Bone marrow (tissue), 2 donors: ENCODE measurements at regions not wholly inside any gene's neighbourhood (a gene's known extent, or its start where the extent isn't known, plus 50 kb on each side); places are given as distances from the start of the nearest gene placed in this dataset.

ENCODE experiments used
- DNase-seq, 2 donors: peaks; one replicate each; lab custom pipeline; 2025; lab: John Stamatoyannopoulos, UW

DNA sequence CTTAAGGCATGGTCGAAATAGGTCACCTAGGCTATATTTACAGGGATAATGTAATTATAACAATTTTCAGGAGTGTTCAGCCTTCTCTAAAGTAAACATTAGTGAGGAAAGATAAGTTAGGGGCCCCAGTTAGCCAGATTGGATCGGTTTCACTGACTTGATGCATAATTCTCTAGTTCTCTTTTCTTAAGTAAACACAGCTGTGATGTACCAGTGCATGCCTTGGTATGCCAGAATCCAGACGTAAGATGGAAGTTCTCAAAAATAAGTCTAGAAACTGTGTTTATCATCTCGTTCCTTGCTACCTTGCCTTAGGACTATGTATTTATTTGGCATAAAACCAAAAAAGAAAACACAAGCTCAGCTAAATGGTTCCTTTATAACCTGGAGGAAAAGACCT is 442.2 kb upstream of the CLINT1 start:
- DNase-seq, result no peak

DNA sequence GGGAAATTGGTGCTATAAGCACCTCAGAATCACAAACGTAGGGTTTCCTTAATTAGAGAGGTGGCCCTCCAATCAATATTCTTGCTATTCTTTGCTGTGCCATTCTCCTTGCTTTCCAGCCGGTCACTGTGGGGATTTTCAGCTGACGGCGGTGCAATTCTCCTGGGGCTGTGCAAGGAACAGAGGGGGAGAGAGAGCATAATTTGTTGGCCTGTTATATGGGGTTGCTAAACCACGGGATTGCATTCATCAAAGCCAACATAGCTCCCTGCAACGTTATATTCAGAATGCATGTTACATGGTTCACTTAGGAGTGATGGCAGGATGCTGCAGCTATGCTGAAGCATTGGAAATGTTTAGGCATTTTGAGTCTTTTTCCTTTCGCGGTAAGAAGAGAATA is 441.3 kb upstream of the CLINT1 start:
- DNase-seq, result no peak

DNA sequence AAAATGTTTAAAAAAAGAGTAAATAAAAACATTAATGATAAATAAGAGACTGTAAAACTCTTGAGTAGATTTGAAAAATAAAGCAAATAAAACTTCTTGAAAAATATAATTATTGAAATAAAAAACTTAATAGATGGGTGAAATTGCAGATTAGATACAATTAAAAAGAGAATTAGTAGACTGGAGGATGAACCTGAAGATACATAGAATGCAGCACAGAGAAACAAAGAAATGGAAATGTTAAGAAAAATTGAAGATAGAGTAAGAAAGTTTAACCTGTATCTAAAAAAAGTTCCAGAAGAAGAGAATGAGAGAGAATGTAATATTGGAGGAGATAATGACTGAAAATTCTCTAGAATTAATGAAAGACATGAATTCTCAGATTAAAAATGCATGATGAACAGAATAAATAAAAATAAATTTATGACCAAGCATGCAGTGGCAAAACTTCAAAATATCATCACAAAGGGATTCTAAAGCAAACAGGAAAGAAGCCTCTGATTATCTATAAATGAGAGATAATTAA is 438.1 kb upstream of the CLINT1 start:
- DNase-seq, result no peak

DNA sequence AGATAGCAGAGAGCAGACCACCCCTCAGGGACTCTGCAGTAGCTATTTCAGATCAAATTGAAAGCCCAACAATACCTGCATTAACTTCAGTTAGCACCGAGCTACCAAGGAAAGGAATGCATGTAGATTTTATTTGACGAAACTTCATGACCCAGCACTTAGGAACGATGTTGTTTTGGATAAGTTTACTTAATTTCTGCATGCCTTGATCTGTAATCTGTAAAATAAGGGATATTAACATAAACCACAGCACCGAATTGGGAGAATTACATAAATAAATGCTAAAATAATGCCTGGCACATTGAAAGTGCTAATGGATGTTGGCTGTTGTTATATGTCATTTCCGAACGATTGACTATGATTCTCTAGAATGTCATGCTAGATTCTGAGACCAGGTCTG is 435.8 kb upstream of the CLINT1 start:
- no peak for DNase-seq

DNA sequence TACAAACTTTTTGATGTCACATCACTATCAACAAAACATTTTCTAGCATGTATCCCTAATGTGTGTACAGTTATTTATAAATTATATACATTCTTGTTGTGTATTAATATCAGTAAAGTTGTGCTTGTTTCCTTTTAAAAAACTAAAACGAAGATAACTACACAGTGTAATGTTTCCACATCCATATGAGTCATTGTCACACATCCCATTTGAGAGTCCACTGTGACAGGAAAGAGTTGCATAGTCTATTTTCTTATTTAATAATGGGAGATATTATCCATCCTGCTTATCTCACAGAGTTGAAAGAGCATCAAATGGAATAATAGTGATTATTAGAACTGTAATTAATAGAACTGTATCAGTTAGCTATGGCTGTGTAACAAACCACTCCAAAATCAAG is 434.0 kb upstream of the CLINT1 start:
- no peak for DNase-seq

DNA sequence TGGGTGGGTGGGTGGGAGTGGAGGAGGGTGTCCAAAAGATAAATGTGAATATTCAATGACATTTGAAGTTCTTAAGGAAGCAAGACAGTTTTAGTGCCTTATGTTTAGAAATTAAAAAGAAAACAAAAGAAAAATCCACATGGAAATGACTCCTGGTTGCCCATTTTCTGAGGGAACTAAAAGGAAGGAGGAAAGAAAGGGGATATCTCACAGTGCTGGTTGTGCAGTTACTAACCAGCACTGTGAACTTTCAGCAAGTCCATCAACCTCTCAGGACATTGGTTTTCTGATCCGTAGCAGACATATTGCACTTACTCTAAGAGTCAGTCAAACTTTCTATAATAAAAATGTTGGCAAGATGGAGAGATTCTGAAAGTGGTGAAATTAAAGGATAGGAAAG is 431.0 kb upstream of the CLINT1 start:
- no peak for DNase-seq

DNA sequence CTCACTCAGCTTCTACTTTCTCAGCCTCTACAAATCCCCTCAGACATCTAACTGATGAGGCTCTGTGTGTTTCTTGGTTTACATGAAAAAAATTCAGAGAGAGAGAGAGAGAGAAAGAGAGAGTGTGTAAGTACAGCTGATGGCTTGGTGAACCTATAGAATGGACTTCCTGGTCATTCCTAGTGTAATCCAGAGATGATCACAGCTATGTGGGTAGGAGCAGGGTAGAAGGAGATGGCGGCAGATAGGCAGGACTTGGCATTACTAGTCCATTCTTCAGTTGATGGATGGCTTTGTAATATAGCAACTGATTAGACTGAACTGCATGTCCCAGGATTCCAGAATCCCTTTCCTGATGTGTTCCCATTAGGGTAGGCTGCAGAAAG is 429.3 kb upstream of the CLINT1 start:
- no peak for DNase-seq

DNA sequence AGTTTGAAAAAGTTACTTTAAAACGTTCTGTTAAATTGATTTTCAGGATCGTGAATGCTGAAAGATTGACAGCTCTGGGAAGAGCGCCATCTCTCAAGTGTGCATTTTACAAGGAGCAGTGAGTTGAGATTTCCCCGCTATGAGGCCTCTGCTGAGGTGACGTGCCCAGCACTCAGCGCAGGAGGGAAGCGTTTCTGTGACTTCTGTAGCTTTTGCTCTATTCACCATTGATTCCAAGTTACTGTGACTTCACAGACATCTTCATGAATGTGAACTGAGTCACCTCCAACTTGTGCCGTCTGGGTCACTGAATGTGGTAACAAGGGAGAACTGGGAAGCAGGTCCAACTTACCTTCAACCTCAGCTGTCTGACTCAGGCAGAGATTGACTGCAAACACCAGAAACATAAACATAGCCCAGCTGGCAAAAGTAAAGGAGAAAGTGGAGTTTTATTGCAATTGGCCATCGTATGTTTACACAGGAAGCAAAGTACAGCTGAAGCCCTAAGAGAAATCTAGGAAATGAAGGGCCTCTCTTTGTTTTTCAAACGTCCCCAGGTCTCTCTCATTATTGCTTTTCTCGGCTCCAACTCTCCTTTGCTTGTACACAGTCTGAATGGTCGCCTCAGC is 428.8 kb upstream of the CLINT1 start:
- no peak for DNase-seq

DNA sequence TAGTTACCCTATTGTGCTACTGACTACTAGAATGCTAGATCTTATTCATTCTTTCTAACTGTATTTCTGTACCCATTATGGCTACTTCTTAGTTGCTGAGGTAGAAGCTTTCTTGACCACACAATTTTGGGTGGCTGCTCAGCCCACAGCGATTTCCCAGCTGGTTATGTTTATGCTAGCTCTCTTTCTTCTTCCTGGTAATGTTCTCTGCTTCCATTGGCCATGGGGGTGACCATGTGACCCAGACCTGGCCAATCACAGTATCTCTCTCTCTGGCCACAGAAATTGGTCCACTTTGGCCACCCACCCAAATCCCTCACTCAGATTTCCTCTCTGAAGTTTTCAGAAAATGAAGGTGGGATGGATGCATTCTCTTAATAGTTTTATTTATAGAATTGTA is 427.9 kb upstream of the CLINT1 start:
- no peak for DNase-seq

DNA sequence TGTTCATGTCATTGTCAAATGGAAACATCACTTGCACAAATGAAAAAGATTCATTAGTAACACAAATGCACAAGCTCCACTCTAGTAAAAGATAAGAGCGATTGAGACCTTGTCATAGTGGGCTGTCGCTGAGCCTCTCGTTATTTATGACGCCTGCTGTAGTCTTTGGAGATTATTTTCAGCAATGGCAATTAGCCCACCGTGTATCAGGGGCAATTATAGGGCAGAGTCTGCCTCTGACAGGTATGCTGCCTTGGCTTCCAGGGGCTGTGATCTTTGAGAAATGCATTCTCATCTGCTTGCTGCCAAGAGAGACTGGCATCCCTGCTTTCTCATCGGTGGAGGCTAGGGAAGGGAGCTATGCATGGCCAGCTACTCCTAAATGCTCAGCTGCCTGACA is 426.8 kb upstream of the CLINT1 start:
- no peak for DNase-seq

DNA sequence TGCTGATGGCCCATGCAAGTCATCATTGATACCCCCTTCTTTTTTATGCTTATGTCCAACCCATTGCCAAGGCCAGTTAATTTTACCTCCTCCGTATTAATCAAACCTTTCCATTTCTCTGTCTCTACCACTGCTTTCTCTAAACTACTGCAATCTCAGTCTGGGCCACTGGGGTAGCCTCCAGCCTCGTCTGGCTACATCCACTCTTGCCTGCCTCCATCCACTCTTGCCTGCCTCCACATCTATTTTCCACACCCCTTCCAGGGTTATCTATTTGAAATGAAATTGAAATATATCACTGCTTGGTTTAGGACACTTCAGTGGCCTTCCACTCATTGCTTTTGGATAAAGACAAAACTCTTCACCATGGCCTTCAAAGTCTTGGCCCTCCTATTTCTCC is 425.3 kb upstream of the CLINT1 start:
- no peak for DNase-seq

DNA sequence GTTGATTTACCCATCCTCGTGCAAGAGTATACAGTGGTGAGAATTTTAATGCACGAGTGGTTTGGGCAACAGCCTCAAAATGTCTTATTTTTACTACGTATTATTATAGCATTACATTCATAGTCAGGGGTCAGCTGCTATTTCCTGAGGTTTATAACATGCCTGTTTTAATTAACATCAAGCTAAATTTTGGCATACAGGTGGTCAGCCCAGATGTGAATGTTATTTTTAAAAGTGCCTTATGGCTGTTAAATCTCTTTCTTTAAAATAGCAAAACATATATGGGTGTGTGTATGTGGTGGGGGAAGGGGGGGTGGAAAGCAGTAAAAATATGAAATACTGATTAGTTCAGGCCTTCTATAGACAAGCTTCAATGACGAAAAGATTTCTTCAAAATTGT is 424.5 kb upstream of the CLINT1 start:
- DNase-seq, result no peak

DNA sequence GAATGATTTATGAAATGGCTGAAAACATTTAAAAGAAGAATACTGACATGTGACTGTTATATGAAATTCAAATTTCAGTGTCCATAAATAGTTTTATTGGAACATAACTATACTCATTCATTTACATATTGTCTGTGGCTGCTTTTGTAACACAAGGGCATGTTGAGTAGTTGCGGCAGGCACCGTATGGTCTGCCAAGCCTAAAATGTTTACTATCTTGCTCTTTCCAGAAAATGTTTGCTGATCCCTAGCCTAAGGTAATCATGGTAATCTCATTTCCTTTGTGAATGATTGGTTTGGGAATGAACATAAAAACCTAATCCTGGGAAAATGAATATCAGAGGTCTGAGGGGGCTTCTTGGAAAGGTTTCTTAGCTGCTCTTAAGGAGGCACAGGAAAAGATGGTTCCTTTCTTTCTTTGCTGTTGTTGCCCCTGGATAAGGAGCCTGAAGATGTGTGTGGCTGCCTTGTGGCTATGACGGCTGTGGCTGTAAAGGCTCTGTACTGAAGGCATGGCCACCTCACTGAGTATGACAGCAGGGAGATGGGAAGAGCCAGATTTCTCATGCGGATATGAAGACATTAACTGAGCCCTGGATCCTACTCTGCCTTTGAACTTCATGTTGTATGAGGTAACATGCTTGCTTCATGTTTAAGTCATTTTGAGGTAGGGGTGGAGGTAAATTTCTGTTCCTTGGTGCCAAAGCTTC is 419.4 kb upstream of the CLINT1 start:
- no peak for DNase-seq

DNA sequence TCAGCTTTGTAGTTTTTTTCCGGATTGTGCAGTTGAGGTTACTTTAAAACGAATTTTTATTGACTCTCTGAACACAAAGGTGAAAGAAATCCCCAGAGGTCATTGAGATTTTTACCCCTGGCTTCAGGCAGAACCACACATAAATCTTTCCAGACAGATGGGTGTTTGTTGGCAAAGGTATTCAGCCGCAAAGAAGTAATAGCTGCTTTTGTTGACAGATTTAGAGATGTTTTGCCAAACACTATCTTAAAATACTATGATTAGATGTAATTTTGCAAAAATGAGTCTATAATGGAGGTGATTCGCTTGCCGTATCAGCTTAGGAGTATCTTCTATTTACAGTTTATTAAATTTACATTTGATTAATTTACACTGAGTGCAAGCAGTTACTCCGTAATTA is 418.3 kb upstream of the CLINT1 start:
- DNase-seq, result no peak

DNA sequence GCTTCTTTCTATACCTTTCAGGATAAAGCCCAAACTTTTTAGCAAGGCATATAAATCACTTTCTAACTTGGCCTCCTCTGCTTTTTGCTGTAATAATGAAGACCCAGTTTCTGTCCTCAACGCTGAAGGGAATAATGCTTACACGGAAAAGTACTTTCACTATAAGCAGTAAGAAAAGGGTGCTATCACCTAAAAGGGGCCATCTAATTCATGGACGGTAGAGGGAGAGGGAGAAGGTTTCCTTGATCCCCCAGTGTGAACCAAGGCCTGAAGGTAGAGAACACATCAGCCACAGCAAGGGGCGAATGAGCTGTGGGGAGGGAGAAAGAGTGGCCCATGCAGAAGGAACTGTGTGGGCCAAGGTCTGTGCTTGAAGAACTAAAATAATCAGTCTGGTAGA is 417.7 kb upstream of the CLINT1 start:
- DNase-seq, result no peak

DNA sequence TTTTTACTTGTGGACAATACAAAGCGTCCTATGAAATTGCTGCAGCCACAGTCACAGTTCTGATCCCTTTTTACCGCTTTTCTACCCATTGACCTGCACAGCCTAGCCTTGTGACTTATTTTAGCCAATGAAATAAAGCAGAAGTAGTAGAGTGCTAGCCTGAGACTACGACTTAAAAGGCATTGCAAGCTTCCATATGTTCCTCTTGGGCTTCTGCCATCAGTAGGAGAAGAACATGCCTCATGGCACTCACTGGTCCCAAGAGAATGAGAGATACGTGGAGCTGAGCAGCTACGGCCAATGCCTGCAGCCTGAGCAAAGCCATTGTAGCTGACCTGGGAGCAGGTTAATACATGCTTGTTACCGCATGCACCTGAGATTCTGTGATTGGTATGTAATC is 416.6 kb upstream of the CLINT1 start:
- DNase-seq, result no peak

DNA sequence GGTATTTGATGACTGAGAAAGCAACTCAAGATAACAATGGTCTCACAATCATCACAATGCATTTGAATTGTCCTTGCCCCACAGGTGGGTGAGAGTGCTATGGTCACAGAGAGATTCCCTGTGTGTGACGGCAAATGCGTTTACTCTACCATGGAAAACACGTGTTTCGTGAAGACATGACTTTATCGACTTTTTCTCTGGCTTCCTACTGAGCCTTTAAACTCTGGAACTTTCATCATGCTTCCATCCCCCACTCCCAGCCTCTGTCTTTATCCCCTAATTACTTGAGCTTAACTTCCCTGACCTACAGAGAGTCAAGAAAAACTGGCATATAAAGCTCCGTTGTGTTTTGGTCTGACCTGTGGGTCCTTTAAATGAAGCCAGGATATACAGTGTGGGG is 414.1 kb upstream of the CLINT1 start:
- no peak for DNase-seq

DNA sequence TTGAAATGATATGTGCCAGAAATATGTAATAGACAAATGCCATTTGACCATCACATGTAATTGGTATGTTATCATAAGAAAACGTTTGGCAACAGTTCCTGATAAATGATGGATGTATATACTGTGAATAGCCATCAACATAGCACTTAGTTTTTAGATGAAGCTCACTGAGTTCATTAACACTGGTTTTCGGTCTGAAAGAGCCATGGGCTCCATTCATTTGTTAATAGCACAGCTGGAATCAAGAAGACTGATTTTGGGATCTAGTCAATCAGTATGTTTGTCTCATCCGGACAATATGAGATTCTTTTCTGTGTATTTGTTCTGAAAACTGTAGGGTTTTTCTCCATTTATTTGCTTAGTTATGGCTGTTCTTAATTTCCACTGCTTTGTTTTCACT is 413.5 kb upstream of the CLINT1 start:
- DNase-seq, result no peak

DNA sequence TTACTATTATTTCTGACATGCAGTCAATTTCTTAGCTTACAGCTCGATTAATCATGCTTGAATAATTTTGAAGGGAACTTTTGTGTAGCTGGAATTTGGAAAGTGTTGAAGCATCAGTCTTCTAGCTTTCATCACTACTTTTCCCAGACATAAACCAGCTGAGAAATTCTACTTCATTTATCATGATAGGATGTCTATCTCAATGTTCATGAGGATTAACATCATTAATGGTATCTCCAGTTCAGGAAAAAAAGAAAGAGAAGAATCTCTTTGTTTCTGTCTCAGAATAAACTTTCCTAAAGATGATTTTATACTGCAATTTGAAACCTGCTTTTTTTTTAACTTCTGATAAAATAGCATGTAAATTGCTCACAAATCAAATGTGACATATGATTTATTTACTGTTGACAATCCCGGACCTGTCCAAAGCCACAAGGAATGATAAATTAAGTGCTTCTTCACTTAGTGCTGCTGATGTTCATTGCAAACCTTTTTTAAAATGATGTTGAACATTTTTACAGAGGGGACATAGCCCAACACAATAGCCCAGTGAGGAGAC is 412.1 kb upstream of the CLINT1 start:
- no peak for DNase-seq

DNA sequence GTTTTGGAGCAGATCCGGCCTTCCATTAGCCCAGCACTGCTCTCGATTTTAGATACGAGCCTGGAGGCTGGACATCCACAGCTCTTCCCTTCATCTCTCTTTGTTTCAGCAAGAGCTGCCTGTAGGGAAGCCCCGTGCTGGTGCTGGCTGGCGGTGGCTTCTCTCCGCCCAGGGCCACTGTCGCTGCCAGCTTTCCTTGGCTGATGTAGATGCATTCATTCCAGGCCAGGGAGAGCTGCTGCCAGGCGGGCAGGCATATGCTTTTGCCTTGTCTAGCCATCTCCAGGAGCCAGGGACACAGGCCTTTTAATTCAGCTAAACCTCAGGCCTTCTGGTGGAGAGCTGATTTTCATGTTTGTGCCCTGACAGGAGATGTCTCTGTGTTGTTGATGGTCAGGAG is 409.3 kb upstream of the CLINT1 start:
- DNase-seq, result no peak

DNA sequence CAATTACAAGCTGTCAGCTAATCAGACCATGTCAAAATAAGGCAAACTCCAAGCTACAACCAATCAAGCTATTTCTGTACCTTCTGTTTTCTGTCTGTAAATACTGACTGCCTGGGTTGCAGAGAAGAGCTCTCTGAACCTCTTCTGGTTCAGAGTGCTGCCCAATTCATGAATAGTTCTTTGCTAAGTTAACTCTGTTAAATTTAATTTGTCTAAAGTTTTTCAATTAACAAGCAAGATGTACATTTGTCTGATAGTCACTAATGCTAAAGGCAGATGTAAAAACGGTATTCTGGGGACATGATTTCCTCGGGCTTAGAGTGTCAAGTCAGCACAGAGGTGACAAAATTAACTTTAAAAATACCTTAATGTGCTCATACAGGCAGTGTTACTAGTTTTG is 408.3 kb upstream of the CLINT1 start:
- no peak for DNase-seq

DNA sequence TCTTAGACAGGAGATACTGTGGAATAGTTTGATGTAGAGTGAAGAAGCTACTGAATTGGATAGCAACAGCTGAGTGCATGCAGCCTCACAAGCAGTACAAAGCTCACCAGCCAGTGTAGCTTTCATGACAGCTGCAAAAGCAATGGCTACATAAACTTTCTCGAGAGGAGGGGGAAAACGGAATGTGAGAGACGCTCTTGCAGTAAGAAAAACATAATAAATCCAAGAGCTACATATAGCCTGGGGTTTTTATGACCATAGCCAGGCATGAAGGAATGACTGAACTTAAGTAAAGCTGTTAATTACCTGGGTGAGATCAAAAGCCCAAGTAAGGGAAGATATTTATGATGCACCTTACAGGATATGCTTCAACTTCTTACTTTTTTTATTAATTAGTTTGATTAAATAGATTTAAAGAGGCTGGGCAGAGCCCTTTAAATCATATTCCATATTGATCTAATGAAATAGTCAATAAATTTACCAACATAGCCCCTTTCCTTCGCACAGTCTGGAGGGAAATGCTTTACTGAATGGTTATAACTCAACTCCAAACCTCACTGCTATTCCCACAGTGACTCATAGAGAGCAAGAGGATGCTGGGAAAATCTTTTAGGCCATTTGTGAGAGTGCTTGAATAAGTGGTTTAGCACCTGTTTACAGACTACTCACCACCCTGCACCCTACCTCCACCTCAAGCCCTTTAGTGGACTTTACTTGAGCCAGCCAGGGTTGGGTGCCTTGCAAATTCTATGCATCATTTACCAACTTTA is 407.2 kb upstream of the CLINT1 start:
- no peak for DNase-seq

DNA sequence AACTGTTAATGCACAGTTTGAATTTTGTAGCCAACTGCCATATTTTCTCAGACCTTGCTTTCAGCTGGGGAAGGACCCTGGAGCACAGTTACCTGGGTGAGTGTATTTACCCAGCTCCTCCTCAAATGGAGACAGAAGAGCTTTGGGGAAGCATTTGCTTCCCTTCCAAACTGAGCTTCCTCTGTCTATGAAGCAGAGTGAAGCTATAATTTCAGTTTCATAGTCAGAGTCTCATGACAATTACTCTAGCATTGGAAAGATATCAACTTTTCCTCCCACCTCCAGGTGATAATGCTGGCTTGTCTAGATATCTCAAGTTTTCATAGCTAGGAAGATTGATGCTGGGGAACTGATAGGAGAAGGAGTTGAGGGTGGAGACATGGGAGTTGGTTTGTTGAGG is 406.4 kb upstream of the CLINT1 start:
- DNase-seq, result no peak
